ENCODE measurements at regions not wholly inside any gene's neighbourhood (a gene's known extent, or its start where the extent isn't known, plus 50 kb on each side); places are given as distances from the start of the nearest gene placed in this dataset.

- Histone ChIP-seq H3K27me3 (replicated peaks in 1 of 4; ENCODE audit: control extremely low read depth in 1 of 4, control insufficient read depth in 3 of 4, insufficient read depth in 4 of 4, low read length in 3 of 4) (no peaks in the 10 kb centered on the region), H3K4me3 (ENCODE audit: control extremely low read depth in 1 of 5, extremely low read depth in 1 of 5, insufficient read depth in 1 of 5, low read depth in 2 of 5, low read length in 4 of 5) (no peak overlapping the region), H3K27ac (ENCODE audit: low read length in 2 of 2) (no peak overlapping the region), H3K36me3 (replicated peaks in 1 of 2; ENCODE audit: control extremely low read depth in 1 of 2, control insufficient read depth in 1 of 2, extremely low read depth in 1 of 2, insufficient read depth in 2 of 2, low read length in 1 of 2) (no peaks in the 10 kb centered on the region), H3K4me1 (ENCODE audit: control insufficient read depth in 2 of 2, insufficient read depth in 2 of 2, low read length in 2 of 2) (no peaks in the 10 kb centered on the region), H3K79me2 (ENCODE audit: control insufficient read depth, insufficient read depth, low read length) (no peaks in the 10 kb centered on the region), H4K20me1 (ENCODE audit: control insufficient read depth, insufficient read depth, low read length, poor library complexity, severe bottlenecking) (no peaks in the 10 kb centered on the region), H3K9me3 (ENCODE audit: control extremely low read depth in 1 of 3, control insufficient read depth in 2 of 3, insufficient read depth in 1 of 3, low read length in 2 of 3) (no peaks in the 10 kb centered on the region), H2AFZ (ENCODE audit: insufficient read depth, low read depth, low read length, poor library complexity, severe bottlenecking) (no peak overlapping the region), H3K9ac (ENCODE audit: low read length) (no peak overlapping the region), H3K4me2 (replicated peaks; ENCODE audit: low read depth, low read length, poor library complexity, severe bottlenecking) (no peak overlapping the region)
- Mint-ChIP-seq H3K27ac (no peak overlapping the region), H3K4me1 (no peaks in the 10 kb centered on the region), H3K9me3 (ENCODE audit: insufficient read depth) (no peaks in the 10 kb centered on the region), H3K27me3 (no peaks in the 10 kb centered on the region), H3K4me3 (no peak overlapping the region)
- TF ChIP-seq CTCF (IDR thresholded peaks at IDR 0.05) (no peak), EZH2 (IDR thresholded peaks at IDR 0.05; ENCODE audit: borderline replicate concordance, insufficient read depth, low read depth, low read length, poor library complexity, severe bottlenecking) (no peak)
- ATAC-seq (ENCODE audit: low read depth) (no peak), DNase-seq (no peak)
- CTCF ChIA-PET: no interaction called here
- WGBS (ENCODE audit: insufficient coverage): 86% methylated on average over 1 of the region's 2 CpGs
- intact Hi-C loops (cut with micrococcal nuclease): no loop called here
- POLR2A ChIA-PET: no interaction called here
Observed at GRCh38 chr5:165956854-165957253, 2334.6 kb upstream of the WWC1 start.

GRCh38 chr5:165981671-165982070 lies 2309.8 kb upstream of the WWC1 start:
- POLR2A ChIA-PET: no interaction called here
- Histone ChIP-seq H2AFZ (ENCODE audit: insufficient read depth, low read depth, low read length, poor library complexity, severe bottlenecking) (no peak overlapping the region), H3K27ac (ENCODE audit: low read length in 2 of 2) (no peak overlapping the region), H3K4me2 (replicated peaks; ENCODE audit: low read depth, low read length, poor library complexity, severe bottlenecking) (no peak overlapping the region), H3K36me3 (replicated peaks in 1 of 2; ENCODE audit: control extremely low read depth in 1 of 2, control insufficient read depth in 1 of 2, extremely low read depth in 1 of 2, insufficient read depth in 2 of 2, low read length in 1 of 2) (no peaks in the 10 kb centered on the region), H3K4me3 (ENCODE audit: control extremely low read depth in 1 of 5, extremely low read depth in 1 of 5, insufficient read depth in 1 of 5, low read depth in 2 of 5, low read length in 4 of 5) (no peak overlapping the region), H3K79me2 (ENCODE audit: control insufficient read depth, insufficient read depth, low read length) (no peaks in the 10 kb centered on the region), H3K4me1 (ENCODE audit: control insufficient read depth in 2 of 2, insufficient read depth in 2 of 2, low read length in 2 of 2) (no peaks in the 10 kb centered on the region), H3K9ac (ENCODE audit: low read length) (no peak overlapping the region), H3K9me3 (ENCODE audit: control extremely low read depth in 1 of 3, control insufficient read depth in 2 of 3, insufficient read depth in 1 of 3, low read length in 2 of 3) (no peaks in the 10 kb centered on the region), H3K27me3 (replicated peaks in 1 of 4; ENCODE audit: control extremely low read depth in 1 of 4, control insufficient read depth in 3 of 4, insufficient read depth in 4 of 4, low read length in 3 of 4) (no peaks in the 10 kb centered on the region), H4K20me1 (ENCODE audit: control insufficient read depth, insufficient read depth, low read length, poor library complexity, severe bottlenecking) (no peaks in the 10 kb centered on the region)
- no peak for TF ChIP-seq CTCF (IDR thresholded peaks at IDR 0.05)
- TF ChIP-seq EZH2 (IDR thresholded peaks at IDR 0.05; ENCODE audit: borderline replicate concordance, insufficient read depth, low read depth, low read length, poor library complexity, severe bottlenecking): no peak
- ATAC-seq (ENCODE audit: low read depth) (no peak), DNase-seq (no peak)
- Mint-ChIP-seq H3K27me3 (no peaks in the 10 kb centered on the region), H3K27ac (no peak overlapping the region), H3K9me3 (ENCODE audit: insufficient read depth) (peaks cover 2% of the 10 kb centered on the region), H3K4me3 (no peak overlapping the region), H3K4me1 (no peaks in the 10 kb centered on the region)
- intact Hi-C loops (cut with micrococcal nuclease): no loop called here
- CTCF ChIA-PET: no interaction called here
- 94% methylated on average over 2 of the region's 2 CpGs for WGBS (ENCODE audit: insufficient coverage)
